IPS-20b (cell line): ENCODE measurements at regions not wholly inside any gene's neighbourhood (a gene's known extent, or its start where the extent isn't known, plus 50 kb on each side); places are given as distances from the start of the nearest gene placed in this dataset.

Source experiments
- H3K27ac ChIP-seq: one replicate; pipeline ENCODE4 v1.5.1; 2013; ENCODE audit warnings: low read length
- H3K27me3 ChIP-seq: 2 replicates; pipeline ENCODE4 v1.6.1; 2013; ENCODE audit warnings: mild to moderate bottlenecking, low read length, inconsistent platforms; ENCODE audit not compliant: insufficient read depth
- H3K36me3 ChIP-seq: 2 replicates; pipeline ENCODE4 v1.6.1; 2013; ENCODE audit warnings: low read depth, mild to moderate bottlenecking, inconsistent platforms, low read length, moderate library complexity; ENCODE audit not compliant: insufficient read depth
- H3K4me1 ChIP-seq: 2 replicates; pipeline ENCODE4 v1.6.1; 2013; ENCODE audit warnings: mild to moderate bottlenecking, control low read depth, inconsistent platforms, low read length, moderate library complexity; ENCODE audit not compliant: insufficient read depth
- H3K4me3 ChIP-seq: 2 replicates; pipeline ENCODE4 v1.5.1; 2013; ENCODE audit warnings: mild to moderate bottlenecking, low read length, inconsistent platforms
- H3K9ac ChIP-seq: 2 replicates; pipeline ENCODE4 v1.6.1; 2013; ENCODE audit warnings: low read depth, mild to moderate bottlenecking, inconsistent platforms, low read length, moderate library complexity
- H3K9me3 ChIP-seq: 2 replicates; pipeline ENCODE4 v1.6.1; 2013; ENCODE audit warnings: mild to moderate bottlenecking, low read depth, low read length, inconsistent platforms; ENCODE audit not compliant: insufficient read depth

- Histone ChIP-seq H3K27me3 (peaks cover 7% of the 10 kb centered on the region; the same call in 1 of the 2 replicates), H3K27ac (no peak overlapping the region), H3K36me3 (no peaks in the 10 kb centered on the region), H3K4me1 (peaks cover 23% of the 10 kb centered on the region; the same call in 1 of the 2 replicates), H3K4me3 (peak overlapping the region; percentile 33; the same call in 1 of the 2 replicates), H3K9me3 (0 out of 2 replicates have a peak, but pooled peaks cover 4% of the 10 kb centered on the region), H3K9ac (no peak overlapping the region)
Observed at GRCh38 chr19:29364999-29365398, 152.0 kb upstream of the UQCRFS1 start.

- Histone ChIP-seq H3K36me3 (no peaks in the 10 kb centered on the region), H3K9me3 (0 out of 2 replicates have a peak, but pooled peaks cover 4% of the 10 kb centered on the region), H3K9ac (no peak overlapping the region), H3K4me3 (no peak overlapping the region), H3K27ac (no peak overlapping the region), H3K27me3 (peaks cover 7% of the 10 kb centered on the region; the same call in 1 of the 2 replicates), H3K4me1 (peaks cover 23% of the 10 kb centered on the region; the same call in 1 of the 2 replicates)
Observed at GRCh38 chr19:29365836-29366417, 153.0 kb upstream of the UQCRFS1 start.

GRCh38 chr19:29366757-29367156 lies 153.8 kb upstream of the UQCRFS1 start:
- H3K27ac ChIP-seq = no peak overlapping the region
- H3K4me1 ChIP-seq = peaks cover 23% of the 10 kb centered on the region; the same call in 1 of the 2 replicates
- peaks cover 7% of the 10 kb centered on the region; the same call in 1 of the 2 replicates for H3K27me3 ChIP-seq
- no peak overlapping the region for H3K9ac ChIP-seq
- no peaks in the 10 kb centered on the region for H3K36me3 ChIP-seq
- H3K9me3 ChIP-seq = 0 out of 2 replicates have a peak, but pooled peaks cover 4% of the 10 kb centered on the region
- H3K4me3 ChIP-seq = no peak overlapping the region

- H3K9me3 ChIP-seq = no peaks in the 10 kb centered on the region
- peaks cover 23% of the 10 kb centered on the region; the same call in 1 of the 2 replicates for H3K4me1 ChIP-seq
- H3K4me3 ChIP-seq = no peak overlapping the region
- H3K9ac ChIP-seq = no peak overlapping the region
- H3K27ac ChIP-seq = no peak overlapping the region
- H3K36me3 ChIP-seq = no peaks in the 10 kb centered on the region
- H3K27me3 ChIP-seq = peaks cover 7% of the 10 kb centered on the region; the same call in 1 of the 2 replicates
Observed at GRCh38 chr19:29367791-29368222, 154.9 kb upstream of the UQCRFS1 start.

DNA sequence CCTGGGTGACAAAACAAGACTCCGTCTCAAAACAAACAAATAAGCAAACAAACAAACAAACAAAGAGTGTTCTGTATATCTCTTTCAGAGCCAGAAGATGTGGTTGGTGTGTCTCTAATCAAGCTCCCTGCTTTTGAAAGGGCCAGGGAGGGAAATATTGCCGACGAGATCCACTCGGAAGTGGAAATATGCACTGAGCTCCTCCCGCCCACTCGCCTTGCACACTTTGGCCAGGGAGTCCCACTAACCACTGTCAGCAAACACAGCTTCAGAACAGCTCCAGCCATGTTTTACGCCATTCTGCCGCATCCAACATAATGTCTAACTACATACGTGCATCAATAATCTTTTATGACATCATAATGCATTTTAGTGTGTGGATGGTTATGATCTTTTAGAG lies 155.5 kb upstream of the VSTM2B start:
- Histone ChIP-seq H3K27me3 (peaks cover 7% of the 10 kb centered on the region; the same call in 1 of the 2 replicates), H3K4me1 (peaks cover 12% of the 10 kb centered on the region; the same call in 1 of the 2 replicates), H3K36me3 (no peaks in the 10 kb centered on the region), H3K9ac (no peak overlapping the region), H3K9me3 (no peaks in the 10 kb centered on the region), H3K27ac (no peak overlapping the region), H3K4me3 (no peak overlapping the region)

DNA sequence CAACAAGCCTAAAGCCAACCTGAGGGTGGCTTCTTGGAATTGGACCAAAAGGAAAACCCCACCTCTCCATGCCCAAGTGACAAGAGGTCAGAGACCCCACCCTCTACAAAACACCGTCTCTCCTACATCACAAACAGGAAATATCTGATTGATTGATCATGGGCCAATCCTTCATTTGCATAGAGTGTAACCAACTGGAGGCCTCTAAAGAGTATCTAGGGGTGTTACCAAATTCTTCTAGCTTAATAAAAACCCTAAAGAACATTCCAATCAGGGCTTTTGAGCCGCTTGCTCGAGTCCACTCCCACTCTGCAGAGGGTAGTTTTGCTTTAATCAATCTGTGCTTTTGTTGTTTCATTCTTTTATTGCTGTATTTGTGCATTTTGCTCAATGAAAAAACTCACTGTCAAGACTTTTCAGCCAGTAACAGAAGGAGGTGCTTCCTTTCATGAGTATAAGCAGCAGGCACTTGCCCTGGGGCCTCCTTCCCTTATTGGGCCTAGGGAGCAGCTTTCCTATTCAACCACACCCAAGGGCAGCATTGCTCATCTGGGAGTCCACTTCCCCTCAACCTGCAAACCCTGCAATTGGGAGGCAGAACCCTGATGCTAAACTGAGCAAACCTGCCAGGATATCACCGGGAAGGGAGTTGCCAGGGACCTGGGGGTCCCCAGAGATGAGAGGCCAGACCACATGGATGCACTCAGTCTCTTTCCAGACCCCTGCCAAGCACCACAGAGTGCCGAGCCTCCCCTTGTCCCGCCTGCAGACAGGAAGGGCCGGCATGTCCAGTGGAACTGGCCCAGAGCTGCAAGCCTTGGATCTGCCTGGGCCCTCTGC lies 154.3 kb upstream of the VSTM2B start:
- H3K27ac ChIP-seq = no peak overlapping the region
- no peak overlapping the region for H3K4me3 ChIP-seq
- no peaks in the 10 kb centered on the region for H3K9me3 ChIP-seq
- no peaks in the 10 kb centered on the region for H3K27me3 ChIP-seq
- no peak overlapping the region for H3K9ac ChIP-seq
- H3K36me3 ChIP-seq = no peaks in the 10 kb centered on the region
- H3K4me1 ChIP-seq = peaks cover 12% of the 10 kb centered on the region; the same call in 1 of the 2 replicates

DNA sequence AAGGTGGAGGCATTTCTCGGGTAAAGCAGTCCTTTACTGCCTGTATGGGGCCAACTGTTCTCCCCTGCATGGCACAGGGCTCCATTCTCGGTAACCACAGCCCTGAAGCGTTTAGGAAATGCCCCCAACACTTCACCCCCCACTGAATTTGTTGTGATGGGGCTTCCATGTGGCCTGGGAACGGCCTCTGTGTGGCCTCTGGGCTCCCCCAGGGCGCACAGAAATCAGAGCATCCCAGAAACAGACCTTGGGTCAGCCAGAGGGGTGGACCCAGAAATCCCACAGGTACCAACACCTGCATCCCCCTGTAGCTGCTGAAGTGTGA lies 153.7 kb upstream of the VSTM2B start:
- Histone ChIP-seq H3K4me1 (peaks cover 12% of the 10 kb centered on the region; the same call in 1 of the 2 replicates), H3K9me3 (no peaks in the 10 kb centered on the region), H3K9ac (no peak overlapping the region), H3K27me3 (no peaks in the 10 kb centered on the region), H3K27ac (no peak overlapping the region), H3K4me3 (no peak overlapping the region), H3K36me3 (no peaks in the 10 kb centered on the region)

DNA sequence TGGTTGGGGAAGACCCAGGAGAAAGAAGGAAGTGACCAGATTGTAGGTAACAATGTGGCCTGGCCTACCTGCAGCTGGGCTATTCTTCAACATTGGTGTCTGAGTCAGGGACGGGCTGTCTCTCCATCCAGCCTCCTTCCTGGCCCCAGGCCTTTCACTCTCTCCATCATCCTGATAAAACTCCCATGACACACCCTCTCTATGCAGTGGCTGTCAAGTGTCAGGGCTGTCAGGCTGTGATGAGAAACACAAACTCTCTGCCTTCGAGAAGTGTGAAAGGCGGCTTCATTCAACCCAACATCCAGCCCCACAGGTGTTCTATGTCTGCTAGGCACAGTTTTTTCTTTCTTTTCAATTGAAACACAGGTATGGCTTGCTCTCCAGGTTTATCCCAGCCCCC lies 153.3 kb upstream of the VSTM2B start:
- Histone ChIP-seq H3K9me3 (no peaks in the 10 kb centered on the region), H3K4me3 (no peak overlapping the region), H3K27me3 (no peaks in the 10 kb centered on the region), H3K27ac (no peak overlapping the region), H3K4me1 (peaks cover 8% of the 10 kb centered on the region; the same call in 1 of the 2 replicates), H3K9ac (no peak overlapping the region), H3K36me3 (no peaks in the 10 kb centered on the region)

DNA sequence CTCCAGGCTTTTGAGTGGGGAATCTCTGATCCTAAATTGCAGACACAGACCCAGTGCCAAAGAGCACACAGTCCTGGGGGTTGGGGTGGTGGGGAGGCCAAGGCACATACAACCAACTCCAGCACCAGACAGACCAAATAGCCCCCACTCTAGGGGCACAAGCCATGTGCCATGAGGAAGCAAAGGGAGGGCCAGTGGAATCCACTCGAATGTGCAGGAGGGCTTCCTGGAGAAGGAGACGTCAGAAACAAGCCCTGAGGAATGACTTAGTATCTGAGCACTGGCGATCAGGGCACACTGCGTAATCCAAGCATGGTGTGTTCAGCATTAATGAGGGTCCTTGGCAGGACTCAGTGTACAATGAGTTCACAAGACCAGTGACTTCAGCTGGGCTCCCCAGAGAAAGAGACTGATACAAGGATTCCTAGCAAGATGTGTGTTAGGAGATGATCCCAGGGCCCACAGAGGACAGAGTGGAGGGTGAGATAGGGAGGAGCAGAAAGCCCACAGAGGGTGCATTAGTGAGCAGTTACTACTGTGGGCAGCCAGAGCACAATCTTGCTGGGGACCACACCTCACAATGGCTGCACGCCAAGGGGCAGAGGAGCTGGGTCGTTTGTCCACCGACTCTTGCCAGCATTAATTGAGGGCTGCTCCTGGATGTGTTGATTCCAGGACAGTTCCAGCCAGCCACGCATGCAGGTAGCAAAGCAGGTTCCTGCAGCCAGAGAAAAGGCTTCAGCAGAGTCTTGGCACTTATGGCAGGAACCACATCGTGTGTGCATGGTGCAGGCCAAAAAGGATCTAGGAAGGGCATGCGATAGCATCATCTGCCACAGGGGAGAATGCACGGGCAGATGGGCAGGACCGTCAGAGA lies 152.6 kb upstream of the VSTM2B start:
- Histone ChIP-seq H3K4me1 (0 out of 2 replicates have a peak, but pooled peaks cover 1% of the 10 kb centered on the region), H3K27me3 (no peaks in the 10 kb centered on the region), H3K9ac (no peak overlapping the region), H3K27ac (no peak overlapping the region), H3K36me3 (no peaks in the 10 kb centered on the region), H3K4me3 (no peak overlapping the region), H3K9me3 (no peaks in the 10 kb centered on the region)

GRCh38 chr19:29375429-29376119 lies 150.2 kb upstream of the VSTM2B start:
- Histone ChIP-seq H3K4me1 (no peaks in the 10 kb centered on the region), H3K27ac (no peak overlapping the region), H3K9ac (no peak overlapping the region), H3K36me3 (no peaks in the 10 kb centered on the region), H3K9me3 (no peaks in the 10 kb centered on the region), H3K4me3 (no peak overlapping the region), H3K27me3 (no peaks in the 10 kb centered on the region)

- Histone ChIP-seq H3K27me3 (no peaks in the 10 kb centered on the region), H3K9me3 (no peaks in the 10 kb centered on the region), H3K9ac (no peak overlapping the region)
Observed at GRCh38 chr19:29376855-29377354, 148.9 kb upstream of the VSTM2B start.

More at GRCh38 chr19:29376855-29377354, 148.9 kb upstream of the VSTM2B start:
- Histone ChIP-seq H3K4me3 (no peak overlapping the region), H3K36me3 (no peaks in the 10 kb centered on the region), H3K4me1 (no peaks in the 10 kb centered on the region), H3K27ac (no peak overlapping the region)
